ENCODE measurements at regions not wholly inside any gene's neighbourhood (a gene's known extent, or its start where the extent isn't known, plus 50 kb on each side); places are given as distances from the start of the nearest gene placed in this dataset.
"Not testable (repeated sequence)": the region's sequence is repeated elsewhere in the genome, so short reads cannot be mapped to it uniquely, and the experiment has no call there.

- no peak for DNase-seq (ENCODE audit: low read depth in 2 of 2)
Observed at GRCh38 chr3:153746211-153746610, 375.0 kb upstream of the ARHGEF26 start.

- no peak for DNase-seq (ENCODE audit: low read depth in 2 of 2)
Observed at GRCh38 chr3:153749070-153749610, 372.1 kb upstream of the ARHGEF26 start.

DNA sequence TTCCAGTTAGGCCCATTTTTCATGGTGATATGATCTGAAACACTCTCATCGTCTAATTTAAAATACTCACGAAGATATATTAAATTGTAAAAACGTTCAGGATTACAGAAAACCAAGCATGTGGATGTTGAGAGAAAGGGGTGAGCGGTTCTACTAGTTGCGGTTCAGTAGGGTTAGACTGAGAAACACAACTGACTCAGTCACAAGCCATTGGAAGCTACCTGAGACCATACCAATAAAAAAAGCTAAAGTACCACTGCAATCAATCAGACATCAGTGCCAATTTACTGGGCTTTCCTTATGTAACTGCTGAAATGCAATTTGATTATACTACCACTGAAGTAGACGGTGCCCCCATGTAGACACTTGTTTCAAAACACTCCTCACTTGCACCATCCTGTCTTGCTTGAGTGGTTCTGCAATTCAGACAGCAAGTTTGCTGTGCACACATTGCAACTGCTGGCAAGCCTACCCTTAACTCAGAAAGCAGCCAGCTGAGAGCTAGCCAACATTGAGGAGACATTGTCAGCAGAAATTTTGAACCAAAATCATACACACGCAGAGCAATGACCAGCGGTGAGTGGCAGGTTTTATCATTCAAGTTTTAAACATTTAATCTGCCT, 368.7 kb upstream of the ARHGEF26 start:
- no peak for DNase-seq (ENCODE audit: low read depth in 2 of 2)

DNA sequence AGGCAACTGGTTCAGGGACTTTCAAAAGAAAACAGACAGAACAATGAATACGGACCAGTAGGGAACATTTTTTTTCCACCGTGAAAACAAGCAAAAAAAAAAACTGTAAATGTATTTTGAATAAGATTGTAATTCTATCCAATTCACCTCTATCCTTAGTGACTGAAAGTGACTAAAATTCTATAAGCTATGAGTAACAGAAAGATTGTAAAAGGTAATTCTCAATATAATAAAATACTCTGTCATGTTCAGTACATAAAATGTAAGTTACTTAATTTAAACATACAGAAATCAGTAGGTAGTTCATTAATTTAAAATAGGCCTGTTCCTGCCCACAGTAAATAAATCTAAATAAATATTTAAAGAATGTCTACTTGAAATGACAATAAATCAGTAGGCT, 368.2 kb upstream of the ARHGEF26 start:
- DNase-seq (ENCODE audit: low read depth in 2 of 2) = no peak

DNA sequence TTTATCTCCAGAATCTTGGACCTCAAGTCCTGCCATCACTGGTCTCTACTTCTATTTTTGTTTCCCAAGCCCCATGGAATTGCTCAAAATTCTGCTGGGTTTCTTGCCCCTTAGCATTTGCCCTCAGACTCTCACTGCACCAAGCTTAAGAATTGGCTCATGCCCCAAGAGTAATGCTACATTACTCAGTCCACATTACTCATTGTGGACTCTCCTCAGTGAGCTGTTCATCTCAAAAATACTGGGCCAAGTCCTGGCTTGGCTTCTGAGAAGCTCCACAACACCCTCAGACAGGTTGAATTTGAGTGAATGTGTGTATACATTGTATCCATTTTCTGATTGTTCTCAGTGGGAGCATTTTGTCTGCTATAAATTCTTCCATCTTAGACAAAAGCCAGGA, 364.4 kb upstream of the ARHGEF26 start:
- no peak for DNase-seq (ENCODE audit: low read depth in 2 of 2)

DNA sequence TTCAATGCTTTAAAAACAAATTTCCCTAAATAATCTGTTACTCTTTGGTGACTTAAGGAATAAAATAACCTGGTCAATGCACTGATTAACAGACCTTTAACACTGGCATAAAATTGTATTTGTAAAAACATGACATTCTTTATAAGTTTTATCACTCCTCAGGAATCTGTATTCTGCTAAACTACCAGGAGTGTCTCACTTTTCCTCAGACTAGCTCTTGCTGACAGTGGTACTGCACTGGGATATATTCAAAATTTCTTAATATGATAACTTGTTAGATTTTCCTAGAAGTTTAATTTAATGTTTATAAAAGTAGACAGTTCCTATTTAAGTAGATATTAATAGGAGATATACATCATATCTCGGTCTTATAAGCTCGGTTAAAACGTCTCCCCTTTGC, 363.4 kb upstream of the ARHGEF26 start:
- no peak for DNase-seq (ENCODE audit: low read depth in 2 of 2)

DNA sequence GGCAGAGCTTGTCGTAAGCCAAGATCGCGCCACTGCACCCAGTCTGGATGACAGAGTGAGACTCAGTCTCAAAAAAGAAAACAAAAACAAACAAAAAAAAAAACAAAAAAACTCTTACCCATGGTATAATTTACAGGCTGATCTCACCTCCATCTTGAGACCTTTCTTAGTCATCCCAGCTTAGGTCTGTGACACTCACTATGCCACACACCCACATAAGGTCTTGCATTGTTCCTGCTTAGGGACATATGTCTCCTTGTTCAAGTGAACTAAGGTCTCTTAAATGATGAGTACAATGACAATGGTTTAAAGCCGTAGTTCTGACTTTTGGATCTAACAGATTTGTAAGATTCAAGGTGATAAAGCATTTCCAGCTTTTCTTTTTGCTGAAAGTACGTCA, 360.2 kb upstream of the ARHGEF26 start:
- no peak for DNase-seq (ENCODE audit: low read depth in 2 of 2)

DNA sequence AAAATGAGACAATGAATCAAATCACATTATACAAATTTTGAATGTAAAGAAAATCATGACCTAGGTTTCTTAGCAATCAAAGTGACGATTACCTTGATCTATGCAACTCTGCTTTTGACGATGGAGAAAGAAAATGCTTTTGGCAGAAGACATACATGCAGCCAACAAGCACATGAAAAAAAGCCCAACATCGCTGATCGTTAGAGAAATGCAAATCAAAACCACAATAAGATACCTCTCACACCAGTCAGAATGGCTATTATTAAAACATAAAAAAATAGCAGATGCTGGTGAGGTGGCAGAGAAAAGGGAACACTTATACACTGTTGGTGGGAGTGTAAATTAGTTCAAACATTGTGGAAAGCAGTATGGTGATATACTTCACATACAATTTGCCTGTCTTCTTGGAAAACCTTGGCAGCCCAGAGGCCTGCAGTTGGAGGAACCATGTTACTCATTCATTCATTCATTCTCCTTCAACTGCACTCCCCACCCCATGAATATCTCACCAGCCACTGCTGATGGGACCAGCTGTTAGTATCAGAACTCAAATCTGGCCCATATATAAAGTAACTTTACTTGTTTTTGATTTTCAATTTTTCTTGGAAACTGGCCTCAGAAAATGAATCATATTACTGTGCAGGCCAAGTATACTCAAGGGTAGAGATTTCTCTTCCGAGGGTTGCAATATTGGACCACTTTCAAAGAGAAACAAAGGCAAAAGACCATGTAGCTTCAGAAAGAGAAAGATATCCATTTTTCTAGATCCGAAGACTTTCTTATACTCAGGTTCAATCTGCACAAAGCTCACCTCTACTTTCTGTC, 358.6 kb upstream of the ARHGEF26 start:
- no peak for DNase-seq (ENCODE audit: low read depth in 2 of 2)

DNA sequence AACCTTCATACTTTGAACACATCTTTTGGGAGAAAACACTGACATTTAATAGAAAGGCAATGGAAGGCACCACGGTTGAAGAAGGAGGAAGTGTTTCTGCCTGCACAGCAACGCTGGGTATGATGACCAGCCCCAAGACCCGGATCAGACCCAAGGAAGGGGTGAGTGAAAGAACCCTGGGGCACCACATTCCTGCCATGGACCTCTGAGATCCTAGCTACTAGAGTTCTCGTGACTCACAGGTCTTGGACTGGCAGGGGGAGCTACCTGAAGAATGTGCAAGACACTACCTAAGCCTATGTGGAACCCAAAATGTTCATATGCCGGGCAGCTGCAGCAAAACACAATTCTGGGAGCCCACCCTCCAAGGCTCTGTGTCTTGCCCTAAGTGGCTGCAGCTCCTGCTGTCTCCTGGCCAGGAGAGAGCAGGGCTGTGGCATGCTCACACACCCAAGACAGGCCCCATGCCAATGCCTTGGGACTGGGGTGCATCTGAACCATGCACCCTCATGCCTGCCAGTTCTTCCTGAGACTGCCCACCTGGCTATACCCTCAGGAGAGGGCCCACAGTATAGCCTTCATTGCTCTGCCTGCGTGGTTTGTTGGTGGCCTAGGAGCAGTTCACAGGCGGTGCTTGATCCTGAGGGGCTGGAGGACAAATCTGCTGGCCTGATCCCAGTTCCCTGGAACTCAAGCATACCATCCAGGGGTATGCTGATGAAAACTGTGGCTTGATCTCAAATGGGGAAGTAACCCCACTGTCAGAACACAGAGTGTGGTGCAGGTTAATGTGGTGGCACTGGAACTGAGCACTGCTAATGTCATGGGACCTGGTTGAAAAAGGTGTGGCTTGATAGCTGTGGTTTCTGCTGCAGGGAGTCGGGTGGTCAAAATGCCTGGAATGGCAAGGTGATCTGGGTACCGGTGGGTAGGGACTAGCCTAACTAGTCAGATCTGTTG, 353.3 kb upstream of the ARHGEF26 start:
- no peak for DNase-seq (ENCODE audit: low read depth in 2 of 2)

GRCh38 chr3:153768561-153769469, 352.4 kb upstream of the ARHGEF26 start:
- DNase-seq (ENCODE audit: low read depth in 2 of 2) = peak in 1 of 2 donors; percentile 22

DNA sequence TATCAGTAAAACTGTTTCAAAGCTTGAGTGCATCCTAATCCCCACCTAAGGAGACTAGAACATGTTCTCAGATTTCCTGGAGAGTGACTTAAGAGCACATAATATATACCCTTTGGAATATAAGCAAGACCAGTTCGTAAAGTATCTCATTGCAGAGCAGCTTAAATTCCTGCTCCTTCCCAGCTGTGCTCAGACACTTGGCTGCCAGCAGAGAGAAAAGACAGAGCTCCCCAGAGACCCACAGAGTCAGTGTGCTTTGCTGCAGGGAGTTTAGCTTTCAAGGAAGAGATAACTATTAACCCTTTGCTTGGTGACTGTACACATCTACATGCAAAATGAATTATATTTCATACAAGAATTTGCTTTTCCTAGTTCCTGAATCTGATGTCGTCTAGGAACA, 338.1 kb upstream of the ARHGEF26 start:
- DNase-seq (ENCODE audit: low read depth in 2 of 2) = no peak

- DNase-seq (ENCODE audit: low read depth in 2 of 2) = no peak
Observed at GRCh38 chr3:153783741-153784480, 337.3 kb upstream of the ARHGEF26 start.

- no peak for DNase-seq (ENCODE audit: low read depth in 2 of 2)
Observed at GRCh38 chr3:153785901-153786300, 335.3 kb upstream of the ARHGEF26 start.

DNA sequence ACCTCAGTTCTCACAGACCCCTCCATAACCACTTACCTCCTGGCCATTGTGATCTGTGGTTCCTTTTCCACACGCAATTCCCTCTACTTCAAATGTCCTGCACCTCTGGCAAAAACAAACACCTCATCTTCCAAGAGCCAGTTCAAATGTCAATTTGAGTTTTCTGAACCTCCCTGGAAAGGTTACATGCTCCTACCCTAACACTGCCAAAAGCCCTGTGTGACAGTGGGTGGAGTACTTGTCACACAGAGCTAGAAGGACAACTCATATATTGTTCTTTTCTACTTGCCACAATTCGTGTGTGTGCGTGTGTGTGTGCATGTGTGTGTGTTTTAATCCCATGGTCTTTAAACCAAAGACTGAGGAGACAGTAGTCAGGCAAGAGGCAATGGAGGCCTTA, 331.8 kb upstream of the ARHGEF26 start:
- DNase-seq (ENCODE audit: low read depth in 2 of 2) = no peak

GRCh38 chr3:153797056-153797455, 324.1 kb upstream of the ARHGEF26 start:
- DNase-seq (ENCODE audit: low read depth in 2 of 2) = not testable (repeated sequence)

- no peak for DNase-seq (ENCODE audit: low read depth in 2 of 2)
Observed at GRCh38 chr3:153809097-153809496, 312.1 kb upstream of the ARHGEF26 start.

- DNase-seq (ENCODE audit: low read depth in 2 of 2) = no peak
Observed at GRCh38 chr3:153818338-153818737, 302.9 kb upstream of the ARHGEF26 start.

- no peak for DNase-seq (ENCODE audit: low read depth in 2 of 2)
Observed at GRCh38 chr3:153820035-153820434, 301.2 kb upstream of the ARHGEF26 start.

- not testable (repeated sequence) for DNase-seq (ENCODE audit: low read depth in 2 of 2)
Observed at GRCh38 chr3:153828346-153828745, 292.8 kb upstream of the ARHGEF26 start.

GRCh38 chr3:153829606-153830170, 291.5 kb upstream of the ARHGEF26 start:
- DNase-seq (ENCODE audit: low read depth in 2 of 2) = no peak
